Left ventricle myocardium inferior (tissue), 1 donor: ENCODE measurements at regions not wholly inside any gene's neighbourhood (a gene's known extent, or its start where the extent isn't known, plus 50 kb on each side); places are given as distances from the start of the nearest gene placed in this dataset.

Source experiments
- DNase-seq: peaks from one replicate; pipeline ENCODE4 v3.0.0-alpha.2; 2020
- H3K27ac ChIP-seq: fragments of 200-600 bp; replicated peaks from 2 replicates; pipeline ENCODE4 v1.8.0; 2021
- H3K27me3 ChIP-seq: fragments of 200-600 bp; 2 replicates; pipeline ENCODE4 v1.8.0; 2021; ENCODE audit warnings: low read depth
- H3K36me3 ChIP-seq: fragments of 200-600 bp; 2 replicates; pipeline ENCODE4 v1.8.0; 2021
- H3K4me1 ChIP-seq: fragments of 200-600 bp; 2 replicates; pipeline ENCODE4 v1.8.0; 2021
- H3K4me3 ChIP-seq: fragments of 200-600 bp; 2 replicates; pipeline ENCODE4 v1.8.0; 2021; ENCODE audit warnings: mild to moderate bottlenecking, moderate library complexity
- H3K9me3 ChIP-seq: fragments of 200-600 bp; replicated peaks from 2 replicates; pipeline ENCODE4 v1.8.0; 2021
- intact Hi-C: fragments of 100-400 bp; cut with micrococcal nuclease; formaldehyde crosslinking; loops from one replicate; pipeline ENCODE4 v1.11.0; 2022
- TF ChIP-seq, protein P1 (sequence below): fragments of 200-600 bp; IDR thresholded peaks from 2 replicates; pipeline ENCODE4 v1.8.0; 2021; ENCODE audit warnings: antibody characterized with exemption, mild to moderate bottlenecking, borderline replicate concordance
- donor health status: DM: no; HTN: yes; CAD: no; lungs with severe emphysema.

GRCh38 chr18:75500545-75500944, 73.0 kb upstream of the SMIM21 start:
- TF ChIP-seq, protein P1, sequence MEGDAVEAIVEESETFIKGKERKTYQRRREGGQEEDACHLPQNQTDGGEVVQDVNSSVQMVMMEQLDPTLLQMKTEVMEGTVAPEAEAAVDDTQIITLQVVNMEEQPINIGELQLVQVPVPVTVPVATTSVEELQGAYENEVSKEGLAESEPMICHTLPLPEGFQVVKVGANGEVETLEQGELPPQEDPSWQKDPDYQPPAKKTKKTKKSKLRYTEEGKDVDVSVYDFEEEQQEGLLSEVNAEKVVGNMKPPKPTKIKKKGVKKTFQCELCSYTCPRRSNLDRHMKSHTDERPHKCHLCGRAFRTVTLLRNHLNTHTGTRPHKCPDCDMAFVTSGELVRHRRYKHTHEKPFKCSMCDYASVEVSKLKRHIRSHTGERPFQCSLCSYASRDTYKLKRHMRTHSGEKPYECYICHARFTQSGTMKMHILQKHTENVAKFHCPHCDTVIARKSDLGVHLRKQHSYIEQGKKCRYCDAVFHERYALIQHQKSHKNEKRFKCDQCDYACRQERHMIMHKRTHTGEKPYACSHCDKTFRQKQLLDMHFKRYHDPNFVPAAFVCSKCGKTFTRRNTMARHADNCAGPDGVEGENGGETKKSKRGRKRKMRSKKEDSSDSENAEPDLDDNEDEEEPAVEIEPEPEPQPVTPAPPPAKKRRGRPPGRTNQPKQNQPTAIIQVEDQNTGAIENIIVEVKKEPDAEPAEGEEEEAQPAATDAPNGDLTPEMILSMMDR = no peak
- H3K4me3 ChIP-seq = no peak overlapping the region
- H3K4me1 ChIP-seq = no peaks in the 10 kb centered on the region
- no peak for DNase-seq
- intact Hi-C loops = no loop called here
- no peak overlapping the region for H3K27ac ChIP-seq
- no peaks in the 10 kb centered on the region for H3K9me3 ChIP-seq
- H3K27me3 ChIP-seq = peaks cover 45% of the 10 kb centered on the region
- no peaks in the 10 kb centered on the region for H3K36me3 ChIP-seq

DNA sequence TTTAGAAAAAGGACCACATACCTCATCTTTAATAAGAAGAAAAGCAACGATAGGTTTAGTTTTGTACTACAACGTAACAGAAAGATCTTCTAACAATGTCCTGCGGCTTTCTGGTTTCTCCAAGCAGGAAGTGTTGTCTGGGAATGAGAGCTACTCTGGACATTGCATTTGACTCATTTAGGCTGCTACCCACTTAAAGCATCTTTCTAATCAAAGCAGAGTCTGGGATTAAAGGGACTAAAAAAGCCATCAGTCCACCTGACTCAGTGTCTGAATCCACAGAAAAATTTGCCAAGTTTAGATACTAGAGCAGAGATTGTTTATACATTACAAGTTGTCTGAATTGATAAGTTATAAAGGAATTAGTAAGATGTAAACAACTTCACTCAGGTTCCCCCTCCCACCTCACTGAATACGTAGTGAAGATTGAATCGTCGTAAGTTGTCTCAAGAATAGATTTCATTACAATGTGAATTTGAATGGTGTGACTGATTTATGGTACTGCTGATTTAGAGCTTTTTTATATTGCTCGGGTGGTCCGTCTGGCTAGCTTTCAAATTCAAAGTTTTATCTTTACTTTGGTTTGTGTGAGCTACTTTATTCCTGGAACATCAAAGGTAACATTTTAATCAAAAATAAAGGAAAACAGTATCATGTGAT, 70.2 kb upstream of the SMIM21 start:
- Histone ChIP-seq H3K9me3 (no peaks in the 10 kb centered on the region), H3K4me3 (no peak overlapping the region), H3K4me1 (no peaks in the 10 kb centered on the region), H3K27ac (no peak overlapping the region), H3K27me3 (peaks cover 45% of the 10 kb centered on the region), H3K36me3 (no peaks in the 10 kb centered on the region)
- TF ChIP-seq, protein P1 = no peak
- DNase-seq = no peak
- intact Hi-C loops = no loop called here

DNA sequence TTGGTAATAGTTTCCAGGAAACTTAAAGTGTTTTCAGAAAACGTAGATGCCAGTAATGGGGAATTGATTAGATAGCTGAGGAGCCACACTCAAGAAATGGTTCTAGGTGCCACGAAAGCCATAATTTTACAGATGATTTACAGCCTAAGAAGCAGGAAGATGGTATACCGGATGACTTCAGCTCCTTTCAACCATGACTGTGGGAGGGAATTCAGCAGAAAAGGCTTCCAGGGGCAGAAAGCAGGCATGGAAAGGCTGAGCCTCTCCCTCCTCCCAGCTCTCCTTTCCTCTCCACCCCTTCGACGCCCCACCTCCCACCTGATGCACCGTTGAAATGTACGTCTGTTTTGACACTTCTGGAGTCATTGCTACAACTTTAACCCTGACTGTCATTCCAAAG, 68.6 kb upstream of the SMIM21 start:
- intact Hi-C loops = no loop called here
- peaks cover 36% of the 10 kb centered on the region for H3K27me3 ChIP-seq
- H3K4me3 ChIP-seq = no peak overlapping the region
- TF ChIP-seq, protein P1 = no peak
- H3K36me3 ChIP-seq = no peaks in the 10 kb centered on the region
- H3K9me3 ChIP-seq = no peaks in the 10 kb centered on the region
- H3K27ac ChIP-seq = no peak overlapping the region
- DNase-seq = no peak
- H3K4me1 ChIP-seq = no peaks in the 10 kb centered on the region

- Histone ChIP-seq H3K9me3 (no peaks in the 10 kb centered on the region), H3K4me1 (no peaks in the 10 kb centered on the region), H3K36me3 (no peaks in the 10 kb centered on the region), H3K27me3 (peaks cover 27% of the 10 kb centered on the region), H3K4me3 (no peak overlapping the region), H3K27ac (no peak overlapping the region)
- intact Hi-C loops = no loop called here
- DNase-seq = no peak
- TF ChIP-seq, protein P1 = no peak
Measured at GRCh38 chr18:75492852-75493251, 65.3 kb upstream of the SMIM21 start.

DNA sequence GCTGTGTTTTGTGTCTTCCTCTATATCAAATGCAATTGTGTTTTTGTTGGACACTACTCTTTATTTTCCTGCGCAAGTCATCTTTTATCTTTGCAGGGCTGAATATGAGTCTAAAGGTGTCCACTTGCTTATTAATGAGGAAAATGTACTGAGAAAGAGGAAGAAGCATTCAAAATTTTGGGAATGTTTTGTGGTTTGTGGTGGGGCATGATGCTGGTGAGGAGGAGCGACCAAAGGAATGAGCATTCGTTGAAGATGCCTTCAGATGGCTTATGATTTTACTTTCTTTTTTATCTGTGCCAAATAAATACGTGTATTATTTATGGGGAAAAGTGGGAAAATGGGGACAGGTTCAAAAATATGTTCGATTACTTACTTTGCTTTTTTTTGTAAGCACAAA, 63.9 kb upstream of the SMIM21 start:
- TF ChIP-seq, protein P1 = no peak
- H3K4me3 ChIP-seq = no peak overlapping the region
- no peaks in the 10 kb centered on the region for H3K9me3 ChIP-seq
- intact Hi-C loops = no loop called here
- H3K36me3 ChIP-seq = no peaks in the 10 kb centered on the region
- no peak overlapping the region for H3K27ac ChIP-seq
- DNase-seq = no peak
- H3K27me3 ChIP-seq = peaks cover 12% of the 10 kb centered on the region
- no peaks in the 10 kb centered on the region for H3K4me1 ChIP-seq
